ENCODE measurements at regions not wholly inside any gene's neighbourhood (a gene's known extent, or its start where the extent isn't known, plus 50 kb on each side); places are given as distances from the start of the nearest gene placed in this dataset.
A peak's percentile ranks its signal among the peaks of the same experiment; 100 is the strongest.
"Not testable (repeated sequence)": the region's sequence is repeated elsewhere in the genome, so short reads cannot be mapped to it uniquely, and the experiment has no call there.

GRCh38 chr3:130151555-130151954 lies 69.9 kb downstream of the ALG1L2 start:
- not testable (repeated sequence) for H3K27ac ChIP-seq (ENCODE audit: low read length); H3K9ac ChIP-seq (ENCODE audit: low read depth, low read length); DNase-seq; H3K4me3 ChIP-seq (ENCODE audit: low read depth in 1 of 2, low read length in 2 of 2); H4K20me1 ChIP-seq (ENCODE audit: insufficient read depth, low read length); H3K4me1 ChIP-seq (ENCODE audit: insufficient read depth, low read length); H3K4me2 ChIP-seq (ENCODE audit: insufficient read depth, low read length); H2AFZ ChIP-seq (ENCODE audit: low read depth, low read length); H3K36me3 ChIP-seq (ENCODE audit: insufficient read depth, low read length); ATAC-seq (ENCODE audit: insufficient read depth, low read depth); H3K9me3 ChIP-seq (ENCODE audit: insufficient read depth, low read length, severe bottlenecking); H3K27me3 ChIP-seq (ENCODE audit: insufficient read depth, low read length, poor library complexity); H3K79me2 ChIP-seq (ENCODE audit: insufficient read depth, low read length)

- H3K4me1 ChIP-seq (ENCODE audit: insufficient read depth, low read length); H3K27ac ChIP-seq (ENCODE audit: low read length); H3K4me3 ChIP-seq (ENCODE audit: low read depth in 1 of 2, low read length in 2 of 2); H3K9ac ChIP-seq (ENCODE audit: low read depth, low read length); DNase-seq; H3K79me2 ChIP-seq (ENCODE audit: insufficient read depth, low read length); H3K36me3 ChIP-seq (ENCODE audit: insufficient read depth, low read length); H3K4me2 ChIP-seq (ENCODE audit: insufficient read depth, low read length); H3K9me3 ChIP-seq (ENCODE audit: insufficient read depth, low read length, severe bottlenecking); H2AFZ ChIP-seq (ENCODE audit: low read depth, low read length); ATAC-seq (ENCODE audit: insufficient read depth, low read depth); H4K20me1 ChIP-seq (ENCODE audit: insufficient read depth, low read length); H3K27me3 ChIP-seq (ENCODE audit: insufficient read depth, low read length, poor library complexity): not testable (repeated sequence)
Observed at GRCh38 chr3:130153247-130153646, 71.6 kb downstream of the ALG1L2 start.

- not testable (repeated sequence) for H3K79me2 ChIP-seq (ENCODE audit: insufficient read depth, low read length); DNase-seq; H2AFZ ChIP-seq (ENCODE audit: low read depth, low read length); H4K20me1 ChIP-seq (ENCODE audit: insufficient read depth, low read length); H3K27me3 ChIP-seq (ENCODE audit: insufficient read depth, low read length, poor library complexity); H3K4me3 ChIP-seq (ENCODE audit: low read depth in 1 of 2, low read length in 2 of 2); H3K4me2 ChIP-seq (ENCODE audit: insufficient read depth, low read length); H3K9ac ChIP-seq (ENCODE audit: low read depth, low read length); H3K27ac ChIP-seq (ENCODE audit: low read length); H3K36me3 ChIP-seq (ENCODE audit: insufficient read depth, low read length); ATAC-seq (ENCODE audit: insufficient read depth, low read depth); H3K9me3 ChIP-seq (ENCODE audit: insufficient read depth, low read length, severe bottlenecking); H3K4me1 ChIP-seq (ENCODE audit: insufficient read depth, low read length)
- TF ChIP-seq CTCF (IDR thresholded peaks at IDR 0.05; ENCODE audit: borderline replicate concordance, extremely low read depth, low read length, poor library complexity, severe bottlenecking) = peak; percentile 32
Observed at GRCh38 chr3:130155464-130155863, 73.8 kb downstream of the ALG1L2 start.

GRCh38 chr3:130166856-130167255 lies 85.2 kb downstream of the ALG1L2 start:
- not testable (repeated sequence) for H3K9ac ChIP-seq (ENCODE audit: low read depth, low read length); H3K4me1 ChIP-seq (ENCODE audit: insufficient read depth, low read length); H3K36me3 ChIP-seq (ENCODE audit: insufficient read depth, low read length); H3K4me2 ChIP-seq (ENCODE audit: insufficient read depth, low read length); H3K27me3 ChIP-seq (ENCODE audit: insufficient read depth, low read length, poor library complexity); H3K9me3 ChIP-seq (ENCODE audit: insufficient read depth, low read length, severe bottlenecking); H3K79me2 ChIP-seq (ENCODE audit: insufficient read depth, low read length); DNase-seq; H3K27ac ChIP-seq (ENCODE audit: low read length); H3K4me3 ChIP-seq (ENCODE audit: low read depth in 1 of 2, low read length in 2 of 2); H2AFZ ChIP-seq (ENCODE audit: low read depth, low read length); ATAC-seq (ENCODE audit: insufficient read depth, low read depth); H4K20me1 ChIP-seq (ENCODE audit: insufficient read depth, low read length)

GRCh38 chr3:130175195-130175594 lies 93.6 kb downstream of the ALG1L2 start:
- H3K4me1 ChIP-seq (ENCODE audit: insufficient read depth, low read length); H3K79me2 ChIP-seq (ENCODE audit: insufficient read depth, low read length); H3K27ac ChIP-seq (ENCODE audit: low read length); H3K27me3 ChIP-seq (ENCODE audit: insufficient read depth, low read length, poor library complexity); H3K4me2 ChIP-seq (ENCODE audit: insufficient read depth, low read length); H3K4me3 ChIP-seq (ENCODE audit: low read depth in 1 of 2, low read length in 2 of 2); H3K36me3 ChIP-seq (ENCODE audit: insufficient read depth, low read length); ATAC-seq (ENCODE audit: insufficient read depth, low read depth); H4K20me1 ChIP-seq (ENCODE audit: insufficient read depth, low read length); H2AFZ ChIP-seq (ENCODE audit: low read depth, low read length); H3K9ac ChIP-seq (ENCODE audit: low read depth, low read length); DNase-seq; H3K9me3 ChIP-seq (ENCODE audit: insufficient read depth, low read length, severe bottlenecking): not testable (repeated sequence)

- peaks cover 12% of the 10 kb centered on the region for H3K4me1 ChIP-seq (ENCODE audit: insufficient read depth, low read length)
- not testable (repeated sequence) for H3K36me3 ChIP-seq (ENCODE audit: insufficient read depth, low read length); H3K4me2 ChIP-seq (ENCODE audit: insufficient read depth, low read length); H3K79me2 ChIP-seq (ENCODE audit: insufficient read depth, low read length); H3K9ac ChIP-seq (ENCODE audit: low read depth, low read length); H3K27me3 ChIP-seq (ENCODE audit: insufficient read depth, low read length, poor library complexity); H3K9me3 ChIP-seq (ENCODE audit: insufficient read depth, low read length, severe bottlenecking); H2AFZ ChIP-seq (ENCODE audit: low read depth, low read length); DNase-seq; H3K4me3 ChIP-seq (ENCODE audit: low read depth in 1 of 2, low read length in 2 of 2); H4K20me1 ChIP-seq (ENCODE audit: insufficient read depth, low read length); ATAC-seq (ENCODE audit: insufficient read depth, low read depth); H3K27ac ChIP-seq (ENCODE audit: low read length)
Observed at GRCh38 chr3:130176476-130177256, 95.0 kb downstream of the ALG1L2 start.

- H3K9ac ChIP-seq (ENCODE audit: low read depth, low read length); H3K79me2 ChIP-seq (ENCODE audit: insufficient read depth, low read length); H3K9me3 ChIP-seq (ENCODE audit: insufficient read depth, low read length, severe bottlenecking); ATAC-seq (ENCODE audit: insufficient read depth, low read depth); H3K27ac ChIP-seq (ENCODE audit: low read length); DNase-seq; H3K4me3 ChIP-seq (ENCODE audit: low read depth in 1 of 2, low read length in 2 of 2); H3K4me2 ChIP-seq (ENCODE audit: insufficient read depth, low read length); H3K36me3 ChIP-seq (ENCODE audit: insufficient read depth, low read length); H2AFZ ChIP-seq (ENCODE audit: low read depth, low read length); H3K27me3 ChIP-seq (ENCODE audit: insufficient read depth, low read length, poor library complexity); H4K20me1 ChIP-seq (ENCODE audit: insufficient read depth, low read length): not testable (repeated sequence)
- H3K4me1 ChIP-seq (ENCODE audit: insufficient read depth, low read length) = peaks cover 12% of the 10 kb centered on the region
Observed at GRCh38 chr3:130178835-130179234, 97.2 kb downstream of the ALG1L2 start.
